ENCODE measurements at regions not wholly inside any gene's neighbourhood (a gene's known extent, or its start where the extent isn't known, plus 50 kb on each side); places are given as distances from the start of the nearest gene placed in this dataset.

DNA sequence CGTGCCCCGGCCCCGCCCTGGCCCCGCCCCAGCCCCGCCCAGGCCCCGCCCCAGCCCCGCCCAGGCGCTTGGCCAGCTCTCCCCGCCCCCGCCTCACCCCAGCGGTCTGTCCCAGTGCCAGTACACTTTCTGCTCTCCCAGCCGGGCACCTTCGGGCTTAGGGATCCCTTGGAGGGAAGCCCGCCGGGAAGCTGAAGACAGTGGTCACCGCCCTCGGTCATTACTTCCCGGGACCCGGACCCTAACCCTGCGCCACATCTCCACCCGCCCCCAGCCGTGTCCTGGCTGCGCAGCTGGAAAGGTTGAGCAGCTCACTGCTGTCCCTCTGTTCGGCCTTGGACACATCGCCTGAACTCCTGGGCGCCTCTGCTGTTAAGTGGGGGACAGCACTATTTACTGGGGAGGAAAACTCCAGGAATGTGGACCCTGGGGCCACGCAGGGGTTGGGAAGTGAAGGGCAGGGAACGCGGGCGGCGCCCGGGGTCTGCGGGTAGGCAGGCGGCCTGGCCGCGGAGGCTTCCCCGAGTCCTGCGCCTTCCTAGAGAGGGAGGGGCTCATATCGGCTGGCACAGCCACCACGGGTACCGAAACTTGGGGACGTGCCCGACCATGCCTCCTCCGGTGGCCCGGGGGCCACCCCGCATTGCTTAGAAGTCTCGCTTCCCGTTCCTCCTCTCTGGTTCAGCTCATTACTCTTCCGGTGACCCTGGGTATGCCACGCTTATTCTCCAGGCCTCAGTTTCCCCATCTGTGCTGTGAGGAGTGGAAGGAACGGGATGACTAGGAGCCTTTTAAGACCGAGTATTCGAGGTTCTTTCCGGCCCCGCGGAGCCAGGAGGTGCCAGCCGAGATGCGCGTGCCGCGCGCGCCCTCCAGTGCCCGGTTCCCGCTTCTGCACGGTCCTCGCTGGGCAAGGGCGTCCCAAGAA, 121.0 kb downstream of the GYPC start:
- peaks cover 10% of the 10 kb centered on the region for H3K27me3 Mint-ChIP-seq (ENCODE audit: unreplicated experiment)
- H3K27ac Mint-ChIP-seq (ENCODE audit: unreplicated experiment), result peak overlapping the region; percentile 15
- H3K9me3 Mint-ChIP-seq (ENCODE audit: unreplicated experiment), result no peaks in the 10 kb centered on the region
- H3K4me3 Mint-ChIP-seq (ENCODE audit: unreplicated experiment), result peak overlapping the region; percentile 83
- H3K4me1 Mint-ChIP-seq (ENCODE audit: unreplicated experiment), result peaks cover 5% of the 10 kb centered on the region
- DNase-seq (ENCODE audit: low spot score), result peak; percentile 89
- TF ChIP-seq, protein P1, sequence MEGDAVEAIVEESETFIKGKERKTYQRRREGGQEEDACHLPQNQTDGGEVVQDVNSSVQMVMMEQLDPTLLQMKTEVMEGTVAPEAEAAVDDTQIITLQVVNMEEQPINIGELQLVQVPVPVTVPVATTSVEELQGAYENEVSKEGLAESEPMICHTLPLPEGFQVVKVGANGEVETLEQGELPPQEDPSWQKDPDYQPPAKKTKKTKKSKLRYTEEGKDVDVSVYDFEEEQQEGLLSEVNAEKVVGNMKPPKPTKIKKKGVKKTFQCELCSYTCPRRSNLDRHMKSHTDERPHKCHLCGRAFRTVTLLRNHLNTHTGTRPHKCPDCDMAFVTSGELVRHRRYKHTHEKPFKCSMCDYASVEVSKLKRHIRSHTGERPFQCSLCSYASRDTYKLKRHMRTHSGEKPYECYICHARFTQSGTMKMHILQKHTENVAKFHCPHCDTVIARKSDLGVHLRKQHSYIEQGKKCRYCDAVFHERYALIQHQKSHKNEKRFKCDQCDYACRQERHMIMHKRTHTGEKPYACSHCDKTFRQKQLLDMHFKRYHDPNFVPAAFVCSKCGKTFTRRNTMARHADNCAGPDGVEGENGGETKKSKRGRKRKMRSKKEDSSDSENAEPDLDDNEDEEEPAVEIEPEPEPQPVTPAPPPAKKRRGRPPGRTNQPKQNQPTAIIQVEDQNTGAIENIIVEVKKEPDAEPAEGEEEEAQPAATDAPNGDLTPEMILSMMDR (IDR thresholded peaks at IDR 0.05; ENCODE audit: unreplicated experiment), result peak; percentile 74
- H3K36me3 Mint-ChIP-seq (ENCODE audit: low read depth, unreplicated experiment), result peaks cover 9% of the 10 kb centered on the region

DNA sequence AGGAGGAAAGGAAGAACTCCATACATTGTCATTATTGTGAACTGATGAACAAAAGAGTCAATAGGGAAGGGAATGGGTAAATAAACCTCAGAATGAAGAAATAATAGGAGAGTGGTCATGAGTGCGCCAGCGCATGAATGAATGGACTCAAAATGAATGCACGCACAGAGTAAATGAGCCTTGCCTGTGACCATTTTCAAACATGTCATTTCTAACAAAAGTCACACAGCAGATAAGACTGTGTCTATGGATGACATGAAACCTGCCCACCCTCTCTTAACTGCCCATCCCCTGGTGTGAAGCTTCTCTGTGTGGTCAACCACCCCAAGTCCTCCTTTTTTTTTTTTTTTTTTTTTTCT, 121.1 kb upstream of the TEX51 start:
- no peak for DNase-seq (ENCODE audit: low spot score)
- H3K4me3 Mint-ChIP-seq (ENCODE audit: unreplicated experiment), result peak overlapping the region; percentile 83
- H3K4me1 Mint-ChIP-seq (ENCODE audit: unreplicated experiment), result peaks cover 5% of the 10 kb centered on the region
- no peaks in the 10 kb centered on the region for H3K9me3 Mint-ChIP-seq (ENCODE audit: unreplicated experiment)
- peaks cover 9% of the 10 kb centered on the region for H3K36me3 Mint-ChIP-seq (ENCODE audit: low read depth, unreplicated experiment)
- TF ChIP-seq, protein P1 (IDR thresholded peaks at IDR 0.05; ENCODE audit: unreplicated experiment), result no peak
- peak overlapping the region; percentile 15 for H3K27ac Mint-ChIP-seq (ENCODE audit: unreplicated experiment)
- peaks cover 10% of the 10 kb centered on the region for H3K27me3 Mint-ChIP-seq (ENCODE audit: unreplicated experiment)

DNA sequence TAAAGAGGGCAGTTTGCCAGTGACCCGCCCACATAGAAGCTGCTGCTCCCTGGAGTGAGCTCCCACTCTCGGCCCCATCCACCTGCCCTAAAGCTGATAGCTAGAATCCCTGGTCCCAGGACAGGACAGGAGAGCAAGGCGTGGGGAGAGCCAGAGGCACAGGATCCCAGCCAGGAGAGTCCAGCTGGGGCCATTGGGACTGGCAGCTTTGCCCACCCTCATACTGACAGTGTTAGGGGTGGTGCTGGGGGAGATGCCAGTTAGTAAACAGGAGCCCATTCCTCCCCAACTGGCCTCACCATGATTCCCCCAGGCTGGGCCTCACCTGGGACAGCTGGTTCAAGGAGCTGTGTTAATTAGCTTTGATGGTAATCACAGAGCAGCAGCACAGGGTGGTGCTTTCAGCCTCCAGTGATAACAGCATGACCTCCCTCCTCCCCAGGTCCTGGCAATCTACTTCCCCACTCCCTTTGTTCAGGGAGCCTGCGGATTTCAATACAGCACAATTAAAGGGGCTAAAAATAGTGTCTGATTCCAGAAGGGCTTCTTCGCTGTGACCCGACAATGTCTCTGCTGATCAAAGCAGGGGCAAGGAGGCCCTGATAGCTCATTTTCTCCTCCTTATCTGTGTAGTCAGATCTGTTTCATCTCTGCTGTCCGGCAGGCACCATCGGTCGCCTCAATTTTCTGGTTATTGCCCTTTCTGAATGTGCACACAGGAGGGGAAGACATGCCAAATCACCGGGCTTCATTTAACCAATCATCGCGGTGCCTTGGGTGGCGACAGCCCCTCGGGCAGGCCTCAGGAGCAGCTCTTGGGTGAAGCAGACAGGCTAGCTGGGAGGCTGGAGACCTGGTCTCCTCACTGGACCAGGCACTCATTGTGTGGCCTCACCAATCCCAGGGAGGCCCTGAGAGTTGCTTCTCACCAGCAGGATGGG, 119.9 kb upstream of the TEX51 start:
- Mint-ChIP-seq H3K9me3 (ENCODE audit: unreplicated experiment) (no peaks in the 10 kb centered on the region), H3K36me3 (ENCODE audit: low read depth, unreplicated experiment) (peaks cover 9% of the 10 kb centered on the region), H3K4me1 (ENCODE audit: unreplicated experiment) (peaks cover 5% of the 10 kb centered on the region), H3K27ac (ENCODE audit: unreplicated experiment) (no peak overlapping the region), H3K4me3 (ENCODE audit: unreplicated experiment) (no peak overlapping the region), H3K27me3 (ENCODE audit: unreplicated experiment) (peaks cover 10% of the 10 kb centered on the region)
- no peak for DNase-seq (ENCODE audit: low spot score)
- TF ChIP-seq, protein P1 (IDR thresholded peaks at IDR 0.05; ENCODE audit: unreplicated experiment), result no peak

DNA sequence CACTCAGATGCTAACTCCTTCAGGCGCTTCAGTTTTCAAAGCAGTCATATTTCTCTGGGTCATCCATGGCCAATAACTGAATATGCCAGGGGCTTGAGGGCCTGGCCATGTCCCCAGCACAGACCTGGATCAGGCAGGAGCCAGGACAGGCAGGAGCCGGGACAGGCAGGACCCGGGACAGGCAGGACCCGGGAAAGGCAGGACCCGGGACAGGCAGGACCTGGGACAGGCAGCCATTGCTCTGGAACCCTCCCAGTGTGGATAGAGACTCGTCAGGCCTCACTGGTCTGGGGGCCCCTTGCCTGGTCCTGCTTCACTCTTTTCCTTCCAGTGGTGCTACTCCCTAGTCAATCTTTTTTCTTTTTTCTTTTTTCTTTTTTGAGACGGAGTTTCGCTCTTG, 117.5 kb upstream of the TEX51 start:
- TF ChIP-seq, protein P1 (IDR thresholded peaks at IDR 0.05; ENCODE audit: unreplicated experiment), result no peak
- Mint-ChIP-seq H3K9me3 (ENCODE audit: unreplicated experiment) (no peaks in the 10 kb centered on the region), H3K36me3 (ENCODE audit: low read depth, unreplicated experiment) (peaks cover 4% of the 10 kb centered on the region), H3K4me3 (ENCODE audit: unreplicated experiment) (no peak overlapping the region), H3K4me1 (ENCODE audit: unreplicated experiment) (no peaks in the 10 kb centered on the region), H3K27ac (ENCODE audit: unreplicated experiment) (no peak overlapping the region), H3K27me3 (ENCODE audit: unreplicated experiment) (peaks cover 6% of the 10 kb centered on the region)
- no peak for DNase-seq (ENCODE audit: low spot score)
